Suprapubic skin (tissue), 3 donors: ENCODE measurements at regions not wholly inside any gene's neighbourhood (a gene's known extent, or its start where the extent isn't known, plus 50 kb on each side); places are given as distances from the start of the nearest gene placed in this dataset.
"Not testable (repeated sequence)": the region's sequence is repeated elsewhere in the genome, so short reads cannot be mapped to it uniquely, and the experiment has no call there.

Source experiments
- CTCF ChIP-seq, 2 donors: fragments of 200-600 bp in 1 of 2; fragments of 450-650 bp in 1 of 2; sonication (generic) in 1 of 2; IDR thresholded peaks; one replicate each; pipeline ENCODE4 v1.5.1; 2016 to 2019; ENCODE audit warnings: antibody characterized with exemption in 2 of 2, mild to moderate bottlenecking in 1 of 2, moderate library complexity in 1 of 2
- EP300 ChIP-seq: sonication (generic); formaldehyde crosslinking; IDR thresholded peaks from one replicate; pipeline ENCODE4 v1.6.1; 2017; ENCODE audit warnings: antibody characterized with exemption

- not testable (repeated sequence) for TF ChIP-seq CTCF (IDR thresholded peaks at IDR 0.05); EP300
These were observed 139.9 kb upstream of the EXOC2 start for GRCh38 chr6:832804-833203.
